AG09309 (cell line): ENCODE measurements at regions not wholly inside any gene's neighbourhood (a gene's known extent, or its start where the extent isn't known, plus 50 kb on each side); places are given as distances from the start of the nearest gene placed in this dataset.
"Not testable (repeated sequence)": the region's sequence is repeated elsewhere in the genome, so short reads cannot be mapped to it uniquely, and the experiment has no call there.

Experiments used
- DNase-seq: peaks from one replicate; pipeline ENCODE4 v3.0.0-alpha.2; 2010; ENCODE audit warnings: low read depth
- H3K4me3 ChIP-seq: 2 replicates; pipeline ENCODE4 v1.5.1; 2011; ENCODE audit warnings: mild to moderate bottlenecking, low read depth, low read length, moderate library complexity; ENCODE audit not compliant: control insufficient read depth
- TF ChIP-seq, protein P1 (sequence below): IDR thresholded peaks from 2 replicates; pipeline ENCODE4 v1.5.1; 2011; ENCODE audit warnings: mild to moderate bottlenecking, low read depth, low read length, inconsistent platforms; ENCODE audit not compliant: insufficient read depth, control insufficient read depth; ENCODE audit errors: missing control alignments

DNA sequence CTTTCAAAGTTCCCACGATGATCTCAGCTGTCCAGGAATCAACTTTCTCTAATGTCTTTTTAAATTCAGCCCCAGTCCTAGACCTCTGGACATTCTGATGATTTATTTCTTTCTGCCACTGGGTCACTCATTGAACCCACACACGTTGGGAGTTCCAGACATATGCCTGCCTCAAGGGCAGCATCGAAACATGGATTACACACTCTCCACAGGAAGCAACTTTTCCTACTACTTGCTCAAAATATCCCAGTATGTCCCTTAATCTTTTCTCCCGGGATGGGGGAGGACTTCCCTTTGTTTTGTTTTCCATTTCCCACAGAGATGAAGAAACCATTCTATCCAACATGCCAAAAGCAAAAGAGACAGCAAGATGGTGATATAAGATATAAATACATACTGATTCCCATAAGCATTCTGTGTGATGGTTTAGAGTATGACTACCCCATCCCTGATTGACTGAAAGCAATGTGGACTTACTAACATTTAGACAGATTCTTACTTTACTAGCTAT is 79.8 kb upstream of the PPARGC1A start:
- no peak for DNase-seq
- TF ChIP-seq, protein P1, sequence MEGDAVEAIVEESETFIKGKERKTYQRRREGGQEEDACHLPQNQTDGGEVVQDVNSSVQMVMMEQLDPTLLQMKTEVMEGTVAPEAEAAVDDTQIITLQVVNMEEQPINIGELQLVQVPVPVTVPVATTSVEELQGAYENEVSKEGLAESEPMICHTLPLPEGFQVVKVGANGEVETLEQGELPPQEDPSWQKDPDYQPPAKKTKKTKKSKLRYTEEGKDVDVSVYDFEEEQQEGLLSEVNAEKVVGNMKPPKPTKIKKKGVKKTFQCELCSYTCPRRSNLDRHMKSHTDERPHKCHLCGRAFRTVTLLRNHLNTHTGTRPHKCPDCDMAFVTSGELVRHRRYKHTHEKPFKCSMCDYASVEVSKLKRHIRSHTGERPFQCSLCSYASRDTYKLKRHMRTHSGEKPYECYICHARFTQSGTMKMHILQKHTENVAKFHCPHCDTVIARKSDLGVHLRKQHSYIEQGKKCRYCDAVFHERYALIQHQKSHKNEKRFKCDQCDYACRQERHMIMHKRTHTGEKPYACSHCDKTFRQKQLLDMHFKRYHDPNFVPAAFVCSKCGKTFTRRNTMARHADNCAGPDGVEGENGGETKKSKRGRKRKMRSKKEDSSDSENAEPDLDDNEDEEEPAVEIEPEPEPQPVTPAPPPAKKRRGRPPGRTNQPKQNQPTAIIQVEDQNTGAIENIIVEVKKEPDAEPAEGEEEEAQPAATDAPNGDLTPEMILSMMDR = no peak
- H3K4me3 ChIP-seq = no peak overlapping the region

DNA sequence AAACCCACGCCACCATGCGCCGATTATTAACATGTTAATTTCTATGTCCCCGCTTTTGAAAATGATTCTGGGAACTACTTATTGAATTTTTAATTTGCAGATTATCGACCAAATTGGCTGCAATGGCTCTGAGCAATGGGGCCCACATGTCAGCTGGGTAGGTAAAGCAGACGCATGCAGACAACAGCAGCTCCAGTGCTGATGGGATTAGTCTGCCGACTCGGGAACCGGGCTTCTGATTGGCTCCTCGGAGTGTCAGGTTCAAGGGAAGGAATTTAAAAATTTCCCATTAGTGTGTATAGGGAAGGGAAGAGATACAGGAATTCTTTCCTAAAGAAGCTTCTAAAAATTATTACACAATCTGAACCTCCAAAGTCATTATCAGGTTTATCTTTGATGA is 77.4 kb upstream of the PPARGC1A start:
- TF ChIP-seq, protein P1 = no peak
- DNase-seq = no peak
- H3K4me3 ChIP-seq = no peak overlapping the region

DNA sequence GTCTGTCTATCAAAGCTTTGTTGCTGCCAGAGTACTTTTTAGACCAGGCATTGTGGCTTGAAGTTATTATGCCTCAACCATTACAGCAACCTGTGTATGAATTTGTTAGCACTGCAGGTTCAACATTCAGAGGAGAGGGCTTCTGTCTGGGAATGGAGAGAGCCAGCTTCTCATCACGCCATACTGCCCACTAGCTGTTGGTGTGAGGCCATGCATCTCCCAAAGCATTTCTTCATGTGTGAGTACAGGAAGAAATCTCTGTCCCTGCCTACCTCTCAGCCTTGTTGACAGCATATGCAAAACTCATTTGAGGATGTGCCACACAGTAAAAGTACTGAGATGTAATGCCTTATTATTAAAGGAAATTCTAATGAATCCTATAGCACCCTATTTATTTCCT is 76.9 kb upstream of the PPARGC1A start:
- no peak for DNase-seq
- TF ChIP-seq, protein P1 = peak; percentile 21
- H3K4me3 ChIP-seq = no peak overlapping the region

DNA sequence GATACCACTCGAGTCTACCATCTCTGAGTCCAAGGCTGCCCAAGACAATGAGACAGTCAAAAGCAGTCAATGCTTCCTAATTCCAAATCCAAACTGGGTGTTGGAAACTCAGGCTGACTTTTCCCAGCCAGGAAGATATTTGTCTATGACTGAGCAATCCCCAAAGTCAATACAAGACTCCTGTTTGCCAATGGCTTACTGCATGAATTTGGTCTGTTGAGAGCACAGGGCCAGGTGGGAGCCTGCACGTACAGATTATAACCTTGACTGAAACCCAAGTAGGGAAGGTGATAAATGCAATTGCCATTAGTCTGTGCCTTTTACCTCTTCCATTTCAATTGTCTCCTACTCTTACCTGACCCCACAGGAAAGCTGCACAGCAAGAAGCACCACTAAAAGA is 72.6 kb upstream of the PPARGC1A start:
- DNase-seq = no peak
- H3K4me3 ChIP-seq = no peak overlapping the region
- TF ChIP-seq, protein P1 = no peak

DNA sequence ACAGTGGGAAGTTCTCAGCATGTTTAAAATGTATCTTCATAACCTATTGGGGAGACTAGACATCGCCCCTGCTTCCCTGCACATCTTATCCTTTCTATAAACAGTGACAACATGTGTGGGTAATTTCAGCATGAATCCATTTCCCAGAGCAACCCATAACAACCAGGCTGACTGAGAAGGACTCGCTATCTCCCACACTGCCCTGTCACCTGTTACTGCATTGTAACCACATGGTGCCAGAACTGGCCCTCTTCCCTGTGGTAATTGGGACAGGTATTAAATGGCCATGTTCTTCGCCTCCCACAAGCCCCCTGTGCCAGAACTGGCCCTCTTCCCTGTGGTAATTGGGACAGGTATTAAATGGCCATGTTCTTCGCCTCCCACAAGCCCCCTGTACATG is 71.5 kb upstream of the PPARGC1A start:
- H3K4me3 ChIP-seq, DNase-seq: not testable (repeated sequence)

DNA sequence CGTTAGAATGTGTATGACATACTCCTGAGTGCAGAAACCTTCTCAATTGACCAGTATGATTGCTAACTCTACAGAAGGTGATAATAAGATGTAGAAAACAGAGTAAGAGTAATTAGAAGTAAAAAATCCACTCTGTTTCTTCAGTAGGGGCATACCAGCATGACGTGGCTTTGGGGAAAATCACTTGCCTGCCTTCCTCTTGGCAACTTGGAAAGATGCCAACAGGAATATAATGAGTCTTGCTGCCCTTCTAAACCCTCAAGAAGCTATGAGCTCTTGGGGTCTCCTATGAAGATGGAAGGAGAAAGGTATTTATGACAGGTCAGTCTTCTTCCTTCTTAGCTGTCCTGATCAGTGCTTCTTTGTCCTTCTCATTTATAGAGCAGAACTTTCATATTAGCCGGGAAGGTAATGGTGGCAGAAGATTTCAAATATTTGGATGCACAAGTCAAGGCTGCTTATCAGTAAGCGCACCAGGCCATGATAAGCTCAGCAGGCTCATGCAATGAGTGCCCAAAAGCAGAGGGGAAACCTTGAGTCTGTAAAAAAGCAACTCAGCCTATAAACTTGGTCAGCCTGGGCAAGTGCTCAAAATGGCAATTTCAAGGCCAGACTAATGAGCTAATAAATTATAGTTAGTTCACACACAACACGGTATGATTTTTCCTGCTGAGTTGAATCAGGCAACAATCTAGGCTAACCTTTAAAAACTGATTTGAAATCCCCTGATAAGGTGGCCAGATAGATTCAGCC is 69.7 kb upstream of the PPARGC1A start:
- no peak for DNase-seq
- TF ChIP-seq, protein P1 = no peak

DNA sequence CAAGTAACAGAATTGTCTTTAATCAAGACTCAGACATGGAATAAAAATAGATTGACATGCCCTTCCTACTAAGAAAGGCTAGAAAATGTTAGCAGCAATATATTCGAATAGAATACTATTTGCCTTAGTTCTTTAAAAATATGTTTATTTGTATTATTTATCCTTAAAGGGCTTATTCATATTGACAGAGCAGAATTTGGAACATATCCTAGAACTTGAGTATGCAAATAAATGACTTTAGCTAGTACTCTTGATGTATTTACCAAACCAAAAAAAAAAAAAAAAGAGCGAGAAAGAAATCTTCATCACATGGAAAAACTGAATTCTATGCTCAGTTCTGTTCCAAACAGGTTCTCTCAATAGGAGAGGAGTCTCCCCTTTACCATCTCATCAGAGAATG is 68.9 kb upstream of the PPARGC1A start:
- no peak overlapping the region for H3K4me3 ChIP-seq
- TF ChIP-seq, protein P1 = no peak
- no peak for DNase-seq

More for the DNA sequence above, 69.7 kb upstream of the PPARGC1A start:
- H3K4me3 ChIP-seq = no peak overlapping the region
